AG04450 (cell line): ENCODE measurements at regions not wholly inside any gene's neighbourhood (a gene's known extent, or its start where the extent isn't known, plus 50 kb on each side); places are given as distances from the start of the nearest gene placed in this dataset.

Source experiments
- CTCF ChIA-PET: fragments of 300-600, 350-600 bp; formaldehyde crosslinking; extraction: SDS; loops from one replicate; lab custom pipeline; 2022; ENCODE audit warnings: antibody characterized with exemption, inconsistent platforms; lab: Charles Lee
- POLR2A ChIA-PET: fragments of 350-600 bp; formaldehyde crosslinking; extraction: SDS; loops from one replicate; lab custom pipeline; 2021; ENCODE audit warnings: antibody characterized with exemption, inconsistent platforms; lab: Yijun Ruan, JAX
- DNase-seq: peaks from one replicate; pipeline ENCODE4 v3.0.0-alpha.2; 2011; ENCODE audit warnings: low read depth, low spot score
- H3K27ac ChIP-seq: one replicate; pipeline ENCODE4 v1.5.1; 2012; ENCODE audit warnings: low read depth, low read length, control low read depth
- H3K27me3 ChIP-seq: one replicate; pipeline ENCODE4 v1.6.0; 2012; ENCODE audit warnings: low read length; ENCODE audit not compliant: control insufficient read depth, insufficient read depth
- H3K4me3 ChIP-seq: 2 replicates; pipeline ENCODE4 v1.5.1; 2011; ENCODE audit warnings: mild to moderate bottlenecking, low read depth, low read length, control low read depth
- H3K9me3 ChIP-seq: 2 replicates; pipeline ENCODE4 v1.5.1; 2012; ENCODE audit warnings: low read length; ENCODE audit not compliant: control insufficient read depth, insufficient read depth
- TF ChIP-seq, protein P1 (sequence below): IDR thresholded peaks from 2 replicates; pipeline ENCODE4 v1.5.1; 2011; ENCODE audit warnings: low read depth, low read length, control low read depth, inconsistent platforms

DNA sequence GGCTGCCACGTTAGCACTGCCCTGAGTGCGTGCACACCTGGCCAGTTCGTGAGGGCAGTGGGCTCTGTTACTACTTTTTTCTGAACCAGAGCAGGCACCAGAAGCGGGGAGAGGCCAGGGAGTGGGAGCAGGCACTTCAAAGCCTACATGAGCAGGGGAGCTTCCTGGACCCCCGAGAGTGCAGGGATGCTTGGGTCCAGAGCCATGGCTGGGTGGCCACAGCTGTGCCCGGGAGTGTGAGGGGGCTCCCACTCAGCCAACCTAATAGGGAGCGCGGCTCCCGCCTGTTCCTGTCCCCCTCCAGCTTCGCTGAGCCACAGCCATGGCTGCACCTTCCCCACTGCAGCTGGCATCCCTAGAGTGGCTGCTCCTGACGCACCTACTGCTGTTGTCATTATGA, 1423.3 kb downstream of the SI start:
- POLR2A ChIA-PET, result no interaction called here

DNA sequence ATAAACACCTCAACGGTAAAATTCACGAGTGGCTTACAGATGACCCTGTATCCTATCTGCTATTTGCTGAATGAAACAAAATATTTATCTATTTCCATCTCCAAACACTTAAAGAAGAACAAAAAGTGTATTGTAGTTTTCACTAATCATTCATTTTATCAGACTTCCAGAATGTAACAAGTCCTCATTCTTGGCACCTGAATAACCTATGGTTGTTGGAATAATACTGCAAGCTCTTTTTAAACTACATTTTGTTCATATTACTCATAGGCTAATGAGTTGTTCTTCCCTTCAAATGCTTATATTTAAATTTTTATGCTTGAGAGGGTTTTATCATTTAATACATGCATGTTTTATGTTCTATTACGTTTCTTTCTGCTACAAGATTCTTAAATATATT, 1434.1 kb downstream of the SI start:
- Histone ChIP-seq H3K27ac (no peak overlapping the region), H3K4me3 (no peak overlapping the region), H3K9me3 (peaks cover 10% of the 10 kb centered on the region; the same call in 1 of the 2 replicates), H3K27me3 (no peaks in the 10 kb centered on the region)
- ChIA-PET POLR2A (no interaction called here), CTCF (no interaction called here)
- no peak for DNase-seq
- TF ChIP-seq, protein P1, sequence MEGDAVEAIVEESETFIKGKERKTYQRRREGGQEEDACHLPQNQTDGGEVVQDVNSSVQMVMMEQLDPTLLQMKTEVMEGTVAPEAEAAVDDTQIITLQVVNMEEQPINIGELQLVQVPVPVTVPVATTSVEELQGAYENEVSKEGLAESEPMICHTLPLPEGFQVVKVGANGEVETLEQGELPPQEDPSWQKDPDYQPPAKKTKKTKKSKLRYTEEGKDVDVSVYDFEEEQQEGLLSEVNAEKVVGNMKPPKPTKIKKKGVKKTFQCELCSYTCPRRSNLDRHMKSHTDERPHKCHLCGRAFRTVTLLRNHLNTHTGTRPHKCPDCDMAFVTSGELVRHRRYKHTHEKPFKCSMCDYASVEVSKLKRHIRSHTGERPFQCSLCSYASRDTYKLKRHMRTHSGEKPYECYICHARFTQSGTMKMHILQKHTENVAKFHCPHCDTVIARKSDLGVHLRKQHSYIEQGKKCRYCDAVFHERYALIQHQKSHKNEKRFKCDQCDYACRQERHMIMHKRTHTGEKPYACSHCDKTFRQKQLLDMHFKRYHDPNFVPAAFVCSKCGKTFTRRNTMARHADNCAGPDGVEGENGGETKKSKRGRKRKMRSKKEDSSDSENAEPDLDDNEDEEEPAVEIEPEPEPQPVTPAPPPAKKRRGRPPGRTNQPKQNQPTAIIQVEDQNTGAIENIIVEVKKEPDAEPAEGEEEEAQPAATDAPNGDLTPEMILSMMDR, result no peak

More for the DNA sequence above, 1423.3 kb downstream of the SI start:
- no peak for DNase-seq
- Histone ChIP-seq H3K9me3 (peaks cover 6% of the 10 kb centered on the region), H3K27me3 (no peaks in the 10 kb centered on the region), H3K27ac (no peak overlapping the region), H3K4me3 (no peak overlapping the region)
- CTCF ChIA-PET, result no interaction called here
- TF ChIP-seq, protein P1, result no peak

DNA sequence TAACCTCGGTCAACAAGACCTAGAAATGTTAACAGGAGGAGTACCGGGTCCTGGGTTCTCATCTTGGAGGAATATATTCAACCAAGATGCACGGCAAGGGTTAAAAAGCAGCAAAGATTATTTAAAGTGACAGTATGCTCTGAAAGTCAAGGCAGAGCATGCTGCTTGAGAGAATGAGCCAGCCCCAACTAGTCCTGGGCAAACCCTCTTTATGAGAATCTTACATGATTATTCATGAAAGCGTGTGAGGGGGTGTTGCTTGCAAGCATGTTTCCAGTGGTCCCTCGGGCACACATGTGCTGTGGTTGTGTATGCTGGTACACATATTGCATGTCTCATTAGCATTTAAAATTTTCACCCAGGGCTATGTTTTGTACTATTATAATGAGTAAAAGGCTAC, 1445.6 kb downstream of the SI start:
- Histone ChIP-seq H3K27ac (no peak overlapping the region), H3K27me3 (no peaks in the 10 kb centered on the region), H3K4me3 (no peak overlapping the region), H3K9me3 (no peaks in the 10 kb centered on the region)
- ChIA-PET POLR2A (no interaction called here), CTCF (no interaction called here)
- TF ChIP-seq, protein P1, result no peak
- no peak for DNase-seq

DNA sequence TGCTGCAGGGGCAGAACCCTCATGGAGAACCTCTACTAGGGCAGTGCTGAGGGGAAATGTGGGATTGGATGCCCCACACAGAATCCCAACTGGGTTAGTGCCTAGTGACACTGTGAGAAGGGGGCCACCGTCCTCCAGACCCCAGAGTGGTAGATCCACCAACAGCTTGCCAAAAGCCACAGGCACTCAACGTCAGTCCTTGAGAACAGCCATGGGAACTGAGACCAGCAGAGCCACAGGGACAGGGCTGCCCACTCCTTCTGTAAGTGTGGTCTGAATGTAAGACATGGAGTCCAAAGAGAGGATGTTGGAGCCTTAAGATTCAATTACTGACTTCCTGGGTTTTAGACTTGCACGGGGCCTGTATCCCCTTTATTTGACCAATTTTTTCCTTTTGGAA, 1451.5 kb downstream of the SI start:
- no peaks in the 10 kb centered on the region for H3K27me3 ChIP-seq
- ChIA-PET CTCF (no interaction called here), POLR2A (no interaction called here)
- H3K9me3 ChIP-seq, result peaks cover 2% of the 10 kb centered on the region; the same call in 1 of the 2 replicates
- H3K27ac ChIP-seq, result no peak overlapping the region
- TF ChIP-seq, protein P1, result no peak
- no peak for DNase-seq
- H3K4me3 ChIP-seq, result no peak overlapping the region

DNA sequence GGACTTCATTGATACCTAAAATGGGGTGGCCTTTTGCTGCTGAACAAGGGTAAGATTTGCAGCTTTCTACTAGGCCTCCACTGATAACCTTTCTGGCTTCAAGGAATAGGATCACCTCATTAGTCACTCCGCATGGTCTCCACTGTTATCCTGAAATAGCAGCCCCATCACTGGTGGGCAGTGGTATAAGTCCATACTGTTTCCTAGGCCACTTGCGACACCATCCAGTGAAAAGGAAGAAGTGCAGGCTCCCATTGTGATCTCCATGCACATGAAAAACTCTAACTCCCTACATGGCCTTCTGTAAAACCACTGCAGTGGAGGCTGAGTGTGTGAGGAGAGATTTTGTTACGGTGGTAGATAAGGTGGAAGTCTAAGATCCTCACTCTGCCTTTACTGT, 1455.9 kb downstream of the SI start:
- TF ChIP-seq, protein P1, result no peak
- H3K4me3 ChIP-seq, result no peak overlapping the region
- peaks cover 2% of the 10 kb centered on the region; the same call in 1 of the 2 replicates for H3K9me3 ChIP-seq
- H3K27me3 ChIP-seq, result no peaks in the 10 kb centered on the region
- no peak for DNase-seq
- ChIA-PET POLR2A (no interaction called here), CTCF (no interaction called here)
- no peak overlapping the region for H3K27ac ChIP-seq
